Vagina (tissue), 2 donors: ENCODE measurements at regions not wholly inside any gene's neighbourhood (a gene's known extent, or its start where the extent isn't known, plus 50 kb on each side); places are given as distances from the start of the nearest gene placed in this dataset.

ENCODE experiments used
- CTCF ChIP-seq, 3 experiments: fragments of 450-650 bp in 2 of 3; fragments of 200-600 bp in 1 of 3; sonication (generic) in 1 of 3; IDR thresholded peaks; one replicate each; pipeline ENCODE4 v1.5.1; 2017 to 2019; ENCODE audit warnings: antibody characterized with exemption in 3 of 3, mild to moderate bottlenecking in 2 of 3, moderate library complexity in 2 of 3
- POLR2A ChIP-seq, 2 donors: fragments of 450-650 bp; IDR thresholded peaks; one replicate each; pipeline ENCODE4 v1.6.1; 2017; ENCODE audit warnings: antibody characterized with exemption in 2 of 2, mild to moderate bottlenecking in 2 of 2, moderate library complexity in 2 of 2
- POLR2AphosphoS5 ChIP-seq, 2 donors: sonication (generic); formaldehyde crosslinking; IDR thresholded peaks; one replicate each; pipeline ENCODE4 v1.9.0; 2017; ENCODE audit warnings: antibody characterized with exemption in 2 of 2, mild to moderate bottlenecking in 2 of 2, low read depth in 1 of 2; ENCODE audit not compliant: insufficient read depth in 1 of 2

- TF ChIP-seq POLR2AphosphoS5 (IDR thresholded peaks at IDR 0.05; ENCODE audit: insufficient read depth in 1 of 2, low read depth in 1 of 2) (no peak), CTCF (IDR thresholded peaks at IDR 0.05) (no peak), POLR2A (IDR thresholded peaks at IDR 0.05) (no peak)
These were observed 248.6 kb upstream of the SOX5 start for GRCh38 chr12:24198070-24198469.
